Activated naive CD8-positive, alpha-beta T cell treated with anti-CD3 and anti-CD28 coated beads for 36 hours (primary cell): ENCODE measurements at regions not wholly inside any gene's neighbourhood (a gene's known extent, or its start where the extent isn't known, plus 50 kb on each side); places are given as distances from the start of the nearest gene placed in this dataset.

Experiments
- DNase-seq: peaks from one replicate; pipeline ENCODE4 v3.0.0; 2021
- H3K27ac Mint-ChIP-seq: one replicate; pipeline ENCODE4 v1.8.0; 2022; ENCODE audit warnings: mild to moderate bottlenecking, moderate library complexity, mixed read lengths
- H3K27me3 Mint-ChIP-seq: one replicate; pipeline ENCODE4 v1.8.0; 2022; ENCODE audit warnings: mild to moderate bottlenecking, mixed read lengths
- H3K36me3 Mint-ChIP-seq: one replicate; pipeline ENCODE4 v1.8.0; 2021; ENCODE audit warnings: mild to moderate bottlenecking, mixed read lengths
- H3K4me1 Mint-ChIP-seq: one replicate; pipeline ENCODE4 v1.8.0; 2021; ENCODE audit warnings: mixed read lengths
- H3K4me3 Mint-ChIP-seq: one replicate; pipeline ENCODE4 v1.8.0; 2022; ENCODE audit warnings: mild to moderate bottlenecking, moderate library complexity, mixed read lengths
- H3K9me3 Mint-ChIP-seq: one replicate; pipeline ENCODE4 v1.8.0; 2022; ENCODE audit warnings: mixed read lengths

DNA sequence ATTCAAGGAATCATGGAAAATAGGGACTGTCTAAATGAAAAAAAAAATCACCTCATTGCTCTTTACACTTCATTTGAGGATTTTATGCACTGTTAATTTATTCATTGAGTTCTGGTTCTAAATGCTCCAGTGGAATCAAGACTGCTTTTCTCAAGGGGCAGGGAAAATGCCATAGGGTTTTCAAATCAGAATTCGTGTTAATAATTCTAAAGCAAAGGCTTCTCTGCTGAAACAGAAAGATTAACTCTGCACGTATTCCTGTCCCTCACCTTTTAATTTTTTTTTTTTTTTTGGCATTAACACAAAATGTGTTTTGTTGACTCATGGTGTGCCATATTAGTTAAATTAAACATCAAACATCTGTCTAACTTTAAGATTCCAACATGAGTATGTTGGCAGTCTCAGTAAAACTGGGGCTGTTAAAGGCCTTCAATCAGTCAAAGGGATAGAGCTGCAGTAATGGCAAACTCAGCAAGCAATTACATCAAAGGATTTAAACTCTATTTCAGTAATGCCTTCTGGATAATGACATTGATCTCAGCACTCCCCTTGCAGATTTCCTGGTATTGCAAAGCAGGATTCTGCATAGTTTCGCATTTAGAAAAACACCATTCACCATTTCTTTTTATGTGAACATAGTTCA lies 878.1 kb downstream of the RAPGEF2 start:
- no peak for DNase-seq
- H3K27ac Mint-ChIP-seq: no peak overlapping the region
- no peaks in the 10 kb centered on the region for H3K9me3 Mint-ChIP-seq
- H3K36me3 Mint-ChIP-seq: no peaks in the 10 kb centered on the region
- H3K4me3 Mint-ChIP-seq: no peak overlapping the region
- no peaks in the 10 kb centered on the region for H3K4me1 Mint-ChIP-seq
- no peaks in the 10 kb centered on the region for H3K27me3 Mint-ChIP-seq

DNA sequence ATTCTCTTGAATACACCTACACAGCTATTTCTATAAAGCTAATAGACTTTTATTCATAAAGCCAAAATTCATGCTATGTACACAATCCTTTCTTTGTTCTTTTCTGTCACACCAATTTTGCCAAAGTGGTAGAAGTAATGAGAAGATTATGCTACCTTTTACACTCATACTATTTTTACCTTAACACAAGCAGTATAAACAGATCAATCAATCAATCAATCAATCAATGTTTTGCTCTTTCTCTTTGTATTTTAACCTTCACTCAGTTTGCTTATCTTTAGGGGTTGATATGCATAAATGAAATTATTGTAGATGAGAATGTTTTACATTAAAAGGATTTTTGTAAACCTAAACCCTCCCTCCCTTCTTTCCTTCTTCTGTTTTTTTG lies 878.6 kb downstream of the RAPGEF2 start:
- H3K4me3 Mint-ChIP-seq: no peak overlapping the region
- no peaks in the 10 kb centered on the region for H3K36me3 Mint-ChIP-seq
- H3K9me3 Mint-ChIP-seq: peaks cover 2% of the 10 kb centered on the region
- no peak overlapping the region for H3K27ac Mint-ChIP-seq
- no peaks in the 10 kb centered on the region for H3K27me3 Mint-ChIP-seq
- H3K4me1 Mint-ChIP-seq: no peaks in the 10 kb centered on the region
- no peak for DNase-seq

DNA sequence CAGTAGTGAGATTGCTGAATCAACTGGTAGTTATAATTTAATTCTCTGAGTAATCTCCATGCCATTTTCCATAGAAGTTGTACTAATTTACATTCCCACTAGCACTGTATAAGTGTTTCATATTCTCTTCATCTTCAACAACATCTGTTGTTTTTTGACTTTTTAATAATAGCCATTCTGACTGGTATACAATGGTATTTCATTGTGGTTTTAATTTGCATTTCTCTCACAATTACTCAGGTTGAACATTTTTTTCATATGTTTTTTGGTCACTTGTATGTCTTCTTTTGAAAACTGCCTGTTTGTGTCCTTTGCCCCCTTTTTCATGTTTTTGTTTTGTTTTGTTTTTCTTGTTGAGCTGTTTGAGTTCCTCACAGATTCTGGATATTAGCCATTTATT lies 880.2 kb downstream of the RAPGEF2 start:
- no peak overlapping the region for H3K27ac Mint-ChIP-seq
- H3K36me3 Mint-ChIP-seq: no peaks in the 10 kb centered on the region
- peaks cover 2% of the 10 kb centered on the region for H3K9me3 Mint-ChIP-seq
- H3K27me3 Mint-ChIP-seq: no peaks in the 10 kb centered on the region
- no peak for DNase-seq
- no peaks in the 10 kb centered on the region for H3K4me1 Mint-ChIP-seq
- no peak overlapping the region for H3K4me3 Mint-ChIP-seq

DNA sequence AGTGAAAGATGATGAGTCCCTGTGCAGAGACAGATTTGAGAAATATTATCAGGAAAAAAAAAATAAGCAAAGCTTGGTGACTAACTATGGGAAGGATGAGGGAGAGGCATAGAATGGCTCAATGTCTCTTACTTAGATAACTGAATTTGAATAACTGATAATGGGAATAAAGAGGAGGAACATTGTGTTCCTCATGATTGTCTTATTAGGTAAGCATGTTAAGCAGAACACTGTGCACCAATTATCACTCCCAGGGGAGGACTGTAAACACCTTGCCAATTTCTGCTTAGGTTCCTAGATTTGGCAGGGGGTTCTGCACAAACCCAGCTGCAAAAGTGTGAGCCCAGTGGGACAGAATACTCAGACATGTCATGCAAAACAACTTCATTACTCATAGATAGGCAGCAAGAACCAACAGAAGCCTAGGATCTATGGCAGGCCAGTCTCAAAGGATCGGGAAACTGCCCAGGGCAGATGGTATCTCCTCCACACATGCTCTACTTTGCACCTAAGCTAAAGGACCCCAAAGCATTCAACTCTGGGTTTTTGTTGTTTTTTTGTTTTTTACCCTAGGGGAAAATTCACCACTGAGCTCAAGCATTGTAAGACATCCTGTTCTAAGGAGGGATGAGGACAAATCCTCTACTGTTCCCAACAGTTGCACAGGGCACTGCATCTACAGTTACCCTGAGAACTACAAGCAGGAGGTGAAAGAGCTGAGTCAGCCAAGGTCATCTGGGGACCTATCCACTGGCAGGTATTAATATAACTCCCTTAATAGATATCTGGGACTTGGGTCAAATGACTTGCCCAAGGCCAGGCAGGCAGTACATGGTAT lies 907.0 kb downstream of the RAPGEF2 start:
- Mint-ChIP-seq H3K4me1 (no peaks in the 10 kb centered on the region), H3K27ac (no peak overlapping the region), H3K27me3 (no peaks in the 10 kb centered on the region), H3K4me3 (no peak overlapping the region), H3K9me3 (peaks cover 4% of the 10 kb centered on the region), H3K36me3 (no peaks in the 10 kb centered on the region)
- no peak for DNase-seq

DNA sequence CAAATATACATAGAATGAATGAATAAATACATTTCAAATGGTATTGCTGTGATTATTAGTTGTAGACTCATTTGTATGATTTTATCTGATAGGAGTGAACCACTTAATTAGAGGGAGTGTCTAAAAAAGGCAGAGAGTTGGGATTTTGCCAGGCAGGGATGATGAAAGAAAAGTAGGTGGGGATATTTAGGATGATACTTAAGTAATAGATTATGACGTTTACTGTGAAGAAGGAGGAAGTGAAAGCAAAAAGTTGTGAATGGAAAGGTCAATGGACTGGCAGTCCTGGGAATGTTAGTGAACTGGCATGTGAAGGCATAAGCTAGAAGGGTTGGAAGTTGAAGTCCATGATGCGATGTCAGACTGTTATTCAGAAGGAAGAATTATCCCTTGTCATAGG lies 917.1 kb downstream of the RAPGEF2 start:
- no peak for DNase-seq
- Mint-ChIP-seq H3K9me3 (peaks cover 9% of the 10 kb centered on the region), H3K4me1 (no peaks in the 10 kb centered on the region), H3K4me3 (no peak overlapping the region), H3K27ac (no peak overlapping the region), H3K36me3 (no peaks in the 10 kb centered on the region), H3K27me3 (no peaks in the 10 kb centered on the region)

DNA sequence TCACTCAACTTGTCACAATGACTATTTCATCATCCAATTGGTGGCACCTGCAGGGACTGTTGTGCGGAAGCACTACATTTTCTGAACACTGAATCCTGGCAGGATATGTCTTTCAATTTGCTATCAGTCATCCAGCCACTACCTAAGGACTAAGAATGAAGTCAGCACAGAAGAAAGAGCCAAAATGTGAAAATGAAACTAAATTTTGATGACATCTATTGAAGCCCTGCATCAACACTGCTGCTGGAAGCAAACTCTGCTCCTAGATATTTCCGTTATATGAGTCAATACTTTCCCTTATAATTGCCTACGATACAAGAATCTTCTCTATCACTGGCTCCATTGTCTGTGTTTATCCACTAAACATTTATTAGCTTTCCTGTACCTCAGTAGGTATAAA lies 917.9 kb downstream of the RAPGEF2 start:
- no peaks in the 10 kb centered on the region for H3K27me3 Mint-ChIP-seq
- no peaks in the 10 kb centered on the region for H3K36me3 Mint-ChIP-seq
- no peak overlapping the region for H3K27ac Mint-ChIP-seq
- H3K4me1 Mint-ChIP-seq: no peaks in the 10 kb centered on the region
- H3K4me3 Mint-ChIP-seq: no peak overlapping the region
- H3K9me3 Mint-ChIP-seq: peaks cover 9% of the 10 kb centered on the region
- no peak for DNase-seq

DNA sequence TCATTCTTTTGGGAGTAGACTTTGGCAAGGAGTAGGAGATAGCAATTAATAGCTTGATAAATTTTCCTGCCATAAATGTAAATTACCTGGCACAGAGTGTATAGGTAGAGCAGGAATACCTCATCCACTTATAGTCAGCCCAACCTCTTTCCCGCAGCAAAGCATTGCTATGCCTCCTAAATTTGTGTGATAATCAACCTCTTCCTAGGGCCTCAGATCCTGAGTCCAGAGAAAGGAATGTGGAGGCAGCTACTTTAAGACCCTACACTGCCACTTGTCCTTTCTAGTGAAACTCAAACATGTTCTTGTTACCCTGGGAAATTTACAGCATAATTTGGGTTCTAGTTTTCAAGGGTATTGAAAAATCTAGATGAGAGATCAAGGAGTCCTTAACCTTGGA lies 919.0 kb downstream of the RAPGEF2 start:
- Mint-ChIP-seq H3K27ac (no peak overlapping the region), H3K9me3 (peaks cover 9% of the 10 kb centered on the region), H3K36me3 (no peaks in the 10 kb centered on the region), H3K4me1 (no peaks in the 10 kb centered on the region), H3K4me3 (no peak overlapping the region), H3K27me3 (no peaks in the 10 kb centered on the region)
- DNase-seq: no peak

DNA sequence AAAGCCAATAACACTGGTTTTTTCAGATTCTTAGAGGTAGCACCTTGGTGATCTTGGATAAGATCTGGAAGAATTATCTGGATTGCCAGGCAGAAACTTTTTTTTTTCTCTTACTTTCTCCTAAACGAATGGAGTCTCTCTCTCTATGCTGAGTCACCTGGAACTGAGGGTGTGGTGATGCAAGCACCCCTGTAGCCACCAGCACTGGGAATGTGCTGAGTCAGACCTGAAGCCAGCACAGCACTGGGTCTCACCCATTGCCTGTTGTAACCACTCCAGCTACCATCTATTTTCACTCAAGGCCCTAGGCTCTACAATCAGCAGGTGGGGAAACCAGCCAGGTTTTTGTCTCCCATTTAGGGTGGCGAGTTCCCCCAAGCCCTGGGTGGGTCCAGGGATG lies 923.8 kb downstream of the RAPGEF2 start:
- no peaks in the 10 kb centered on the region for H3K27me3 Mint-ChIP-seq
- no peak overlapping the region for H3K4me3 Mint-ChIP-seq
- no peaks in the 10 kb centered on the region for H3K36me3 Mint-ChIP-seq
- H3K9me3 Mint-ChIP-seq: peaks cover 3% of the 10 kb centered on the region
- DNase-seq: no peak
- H3K27ac Mint-ChIP-seq: no peak overlapping the region
- no peaks in the 10 kb centered on the region for H3K4me1 Mint-ChIP-seq

DNA sequence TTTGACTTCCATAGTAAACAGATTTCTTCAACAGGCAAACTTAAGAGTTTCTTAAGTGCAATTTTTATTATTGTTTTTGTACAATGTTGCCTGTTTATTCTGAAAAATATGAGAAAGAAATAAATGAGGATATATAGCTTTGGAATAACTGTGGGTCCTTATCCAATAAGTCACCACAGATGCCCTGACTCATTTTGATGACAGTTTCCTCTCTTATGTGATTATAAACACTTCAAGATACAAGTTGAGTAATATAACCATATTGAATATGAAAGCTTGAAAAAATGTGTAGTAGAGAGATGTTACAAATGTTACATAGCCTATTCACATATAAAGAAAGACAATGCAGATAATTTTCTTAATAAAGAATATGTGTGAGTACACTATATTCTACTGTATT lies 931.6 kb downstream of the RAPGEF2 start:
- Mint-ChIP-seq H3K4me1 (no peaks in the 10 kb centered on the region), H3K36me3 (no peaks in the 10 kb centered on the region), H3K9me3 (peaks cover 1% of the 10 kb centered on the region), H3K27ac (no peak overlapping the region), H3K27me3 (no peaks in the 10 kb centered on the region), H3K4me3 (no peak overlapping the region)
- DNase-seq: no peak

DNA sequence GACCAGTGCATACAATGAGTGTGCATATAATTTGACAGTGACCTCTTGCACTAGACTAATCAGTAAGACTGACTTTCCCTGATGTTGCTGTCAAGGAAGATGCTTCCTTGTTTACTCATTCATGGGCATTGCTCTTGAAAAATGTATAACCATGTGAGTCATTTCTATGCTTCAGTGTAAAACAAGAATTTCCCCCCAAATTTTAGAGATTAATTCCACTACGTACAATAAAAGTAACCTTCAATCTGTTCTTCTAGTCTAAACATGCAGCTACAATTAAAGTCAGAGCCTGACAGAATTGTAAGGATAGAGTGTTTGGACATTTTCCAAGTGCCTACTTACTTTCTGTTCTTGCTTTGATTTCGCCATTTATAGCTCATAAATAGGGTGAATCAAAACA lies 935.7 kb downstream of the RAPGEF2 start:
- Mint-ChIP-seq H3K4me3 (no peak overlapping the region), H3K27me3 (no peaks in the 10 kb centered on the region), H3K4me1 (no peaks in the 10 kb centered on the region), H3K36me3 (no peaks in the 10 kb centered on the region), H3K9me3 (peaks cover 1% of the 10 kb centered on the region), H3K27ac (no peak overlapping the region)
- DNase-seq: no peak

DNA sequence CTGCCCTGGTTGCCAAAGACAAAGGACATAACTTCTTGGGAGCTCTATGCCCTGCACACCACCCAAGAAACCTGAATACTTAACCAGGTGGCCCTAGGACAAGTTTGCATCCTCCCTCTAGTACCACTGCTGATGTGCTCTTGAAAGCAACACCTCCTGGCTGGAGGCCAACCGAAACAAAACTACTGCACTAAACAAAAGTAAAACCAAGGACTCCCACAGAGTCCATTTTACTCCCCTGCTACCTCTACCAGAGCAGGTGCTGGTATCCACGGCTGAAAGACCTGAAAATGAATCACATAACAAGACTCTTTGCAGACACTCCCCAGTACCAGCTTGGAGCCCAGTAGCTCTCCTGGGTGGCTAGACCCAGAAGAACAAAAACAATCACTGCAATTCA lies 941.8 kb downstream of the RAPGEF2 start:
- Mint-ChIP-seq H3K27me3 (no peaks in the 10 kb centered on the region), H3K36me3 (no peaks in the 10 kb centered on the region), H3K4me1 (no peaks in the 10 kb centered on the region), H3K27ac (no peak overlapping the region), H3K4me3 (no peak overlapping the region), H3K9me3 (no peaks in the 10 kb centered on the region)
- no peak for DNase-seq

DNA sequence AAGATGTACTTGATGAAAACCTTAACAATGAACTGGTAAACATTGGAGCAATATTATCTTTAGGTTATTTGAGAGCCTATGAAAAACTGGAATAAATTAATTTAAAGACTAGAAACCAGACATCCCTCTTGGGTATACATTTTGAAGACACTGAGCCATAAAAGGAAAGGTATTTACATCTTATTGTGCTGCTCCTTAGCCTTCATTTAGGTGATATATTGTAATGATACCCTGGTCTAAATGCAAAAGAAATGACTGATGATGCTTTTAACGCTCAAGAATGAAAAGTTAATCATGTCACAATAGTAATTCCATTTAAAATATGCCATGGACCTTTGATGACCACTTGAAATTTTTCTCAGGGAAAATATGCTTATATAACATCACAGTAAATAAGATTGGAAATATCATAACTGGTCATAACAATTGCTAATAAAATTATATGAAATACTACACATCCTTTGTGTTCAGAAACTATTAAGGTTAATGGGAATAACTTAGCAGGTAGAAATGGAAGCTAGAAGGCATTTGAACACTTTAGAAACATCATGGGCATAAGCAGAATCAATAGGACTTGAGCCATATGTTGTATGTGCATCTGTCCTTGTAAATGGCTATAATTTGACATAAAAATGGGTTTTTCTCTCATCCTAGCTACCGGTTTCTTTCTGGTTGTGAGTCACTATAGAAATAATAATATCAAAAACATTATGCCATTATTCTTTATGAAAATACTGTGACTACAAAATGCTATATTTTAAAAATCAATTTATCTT lies 979.7 kb downstream of the RAPGEF2 start:
- H3K9me3 Mint-ChIP-seq: peaks cover 3% of the 10 kb centered on the region
- no peaks in the 10 kb centered on the region for H3K4me1 Mint-ChIP-seq
- no peak for DNase-seq
- no peak overlapping the region for H3K27ac Mint-ChIP-seq
- H3K4me3 Mint-ChIP-seq: no peak overlapping the region
- no peaks in the 10 kb centered on the region for H3K27me3 Mint-ChIP-seq
- no peaks in the 10 kb centered on the region for H3K36me3 Mint-ChIP-seq

DNA sequence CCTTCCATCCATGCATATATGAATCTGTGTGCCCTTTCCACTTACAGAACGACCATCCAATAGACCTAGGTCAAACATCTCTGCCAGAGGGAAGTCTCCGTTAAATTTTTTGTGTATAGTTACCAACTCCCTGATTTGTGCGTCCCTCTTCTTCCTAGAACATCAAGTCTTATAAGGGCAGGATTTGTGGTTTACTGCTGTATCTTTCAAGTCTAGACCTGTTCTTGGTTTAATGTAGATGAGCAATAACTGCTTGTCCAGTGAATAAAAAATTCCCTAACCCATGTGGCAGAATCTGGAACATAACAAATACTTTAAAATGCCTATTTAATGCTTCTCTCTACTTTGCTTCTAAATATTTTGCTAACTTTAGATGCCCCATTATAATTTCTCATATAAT lies 988.8 kb downstream of the RAPGEF2 start:
- peaks cover 8% of the 10 kb centered on the region for H3K9me3 Mint-ChIP-seq
- DNase-seq: no peak
- no peaks in the 10 kb centered on the region for H3K4me1 Mint-ChIP-seq
- no peaks in the 10 kb centered on the region for H3K36me3 Mint-ChIP-seq
- no peak overlapping the region for H3K27ac Mint-ChIP-seq
- H3K27me3 Mint-ChIP-seq: no peaks in the 10 kb centered on the region
- no peak overlapping the region for H3K4me3 Mint-ChIP-seq

DNA sequence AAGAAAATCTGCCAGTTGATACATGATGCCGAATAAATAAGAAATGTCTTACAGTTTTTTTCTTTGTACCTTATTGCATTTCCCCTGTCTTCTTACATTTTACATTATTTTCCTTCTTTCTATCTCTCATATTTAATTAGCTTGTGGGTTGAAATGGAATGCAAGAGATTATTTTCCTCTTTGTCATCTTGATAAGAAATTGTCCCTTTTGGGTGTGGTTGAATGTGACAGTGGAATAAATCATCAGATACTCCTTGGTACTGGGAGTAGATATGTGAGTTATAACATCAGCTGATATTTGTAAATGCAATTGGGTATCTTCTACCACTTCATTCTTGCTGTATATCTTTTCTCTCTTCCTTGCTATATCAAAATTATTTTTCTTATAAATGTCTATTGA lies 997.4 kb downstream of the RAPGEF2 start:
- Mint-ChIP-seq H3K4me1 (no peaks in the 10 kb centered on the region), H3K4me3 (no peak overlapping the region), H3K27me3 (no peaks in the 10 kb centered on the region), H3K36me3 (no peaks in the 10 kb centered on the region), H3K9me3 (peaks cover 2% of the 10 kb centered on the region), H3K27ac (no peak overlapping the region)
- no peak for DNase-seq

DNA sequence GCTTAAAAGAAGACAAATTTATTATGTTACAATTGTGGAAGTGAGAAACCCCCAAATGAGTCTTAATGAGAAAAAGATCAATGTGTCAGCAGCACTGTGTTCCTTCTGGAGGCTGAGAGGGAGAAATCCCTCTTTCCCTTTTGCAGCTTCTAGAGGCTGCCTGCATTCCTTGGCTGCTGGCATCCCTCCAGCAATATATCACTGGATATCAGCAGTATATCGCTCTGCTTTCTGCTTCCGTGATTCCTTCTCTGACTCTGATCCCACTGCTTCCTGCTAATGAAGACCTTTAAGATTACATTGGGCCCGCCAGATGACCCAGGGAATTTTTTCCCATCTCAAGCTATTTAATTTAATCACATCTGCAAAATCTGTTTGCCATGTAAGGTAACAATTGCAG lies 1008.0 kb downstream of the RAPGEF2 start:
- no peak for DNase-seq
- H3K36me3 Mint-ChIP-seq: no peaks in the 10 kb centered on the region
- H3K27ac Mint-ChIP-seq: no peak overlapping the region
- H3K27me3 Mint-ChIP-seq: no peaks in the 10 kb centered on the region
- H3K4me1 Mint-ChIP-seq: no peaks in the 10 kb centered on the region
- H3K9me3 Mint-ChIP-seq: peaks cover 18% of the 10 kb centered on the region
- no peak overlapping the region for H3K4me3 Mint-ChIP-seq
